ENCODE measurements at regions not wholly inside any gene's neighbourhood (a gene's known extent, or its start where the extent isn't known, plus 50 kb on each side); places are given as distances from the start of the nearest gene placed in this dataset.

GRCh38 chr1:43065616-43066399, 106.3 kb downstream of the EBNA1BP2 start:
- no peak for DNase-seq (ENCODE audit: low read depth)

GRCh38 chr1:43065191-43065590, 106.5 kb upstream of the SLC2A1 start:
- no peak for DNase-seq (ENCODE audit: low read depth)

- no peak for DNase-seq (ENCODE audit: low read depth)
These were observed 104.9 kb upstream of the SLC2A1 start for GRCh38 chr1:43063394-43064219.

GRCh38 chr1:43062527-43063095, 103.9 kb upstream of the SLC2A1 start:
- no peak for DNase-seq (ENCODE audit: low read depth)

GRCh38 chr1:43061757-43062156, 103.1 kb upstream of the SLC2A1 start:
- no peak for DNase-seq (ENCODE audit: low read depth)

- no peak for DNase-seq (ENCODE audit: low read depth)
These were observed 101.2 kb upstream of the SLC2A1 start for GRCh38 chr1:43059640-43060574.

GRCh38 chr1:43058545-43059360, 100.1 kb upstream of the SLC2A1 start:
- no peak for DNase-seq (ENCODE audit: low read depth)

GRCh38 chr1:43058056-43058455, 99.4 kb upstream of the SLC2A1 start:
- no peak for DNase-seq (ENCODE audit: low read depth)

- no peak for DNase-seq (ENCODE audit: low read depth)
These were observed 98.9 kb upstream of the SLC2A1 start for GRCh38 chr1:43057567-43057966.

GRCh38 chr1:43056981-43057391, 98.3 kb upstream of the SLC2A1 start:
- DNase-seq (ENCODE audit: low read depth), result no peak

GRCh38 chr1:43056460-43056859, 97.8 kb upstream of the SLC2A1 start:
- DNase-seq (ENCODE audit: low read depth), result no peak

- DNase-seq (ENCODE audit: low read depth), result no peak
These were observed 96.3 kb upstream of the SLC2A1 start for GRCh38 chr1:43054961-43055360.

- no peak for DNase-seq (ENCODE audit: low read depth)
These were observed 94.2 kb upstream of the SLC2A1 start for GRCh38 chr1:43052786-43053439.

- no peak for DNase-seq (ENCODE audit: low read depth)
These were observed 93.7 kb upstream of the SLC2A1 start for GRCh38 chr1:43052322-43052721.

- DNase-seq (ENCODE audit: low read depth), result no peak
These were observed 90.8 kb upstream of the SLC2A1 start for GRCh38 chr1:43049481-43049880.

- no peak for DNase-seq (ENCODE audit: low read depth)
These were observed 89.9 kb upstream of the SLC2A1 start for GRCh38 chr1:43048601-43049011.

GRCh38 chr1:43047135-43047534, 88.5 kb upstream of the SLC2A1 start:
- DNase-seq (ENCODE audit: low read depth), result no peak

- no peak for DNase-seq (ENCODE audit: low read depth)
These were observed 86.1 kb upstream of the SLC2A1 start for GRCh38 chr1:43044572-43045361.

- DNase-seq (ENCODE audit: low read depth), result no peak
These were observed 85.0 kb upstream of the SLC2A1 start for GRCh38 chr1:43043695-43044094.
